RCC 7860 (cell line): ENCODE measurements at regions not wholly inside any gene's neighbourhood (a gene's known extent, or its start where the extent isn't known, plus 50 kb on each side); places are given as distances from the start of the nearest gene placed in this dataset.

Experiments
- DNase-seq: peaks from one replicate; pipeline ENCODE4 v3.0.0-alpha.2; 2015; ENCODE audit warnings: low spot score
- FAIRE-seq: peaks from 2 replicates; lab custom pipeline; 2012; peaks lifted over from hg19 to GRCh38; lab: Jason Lieb, UNC

DNA sequence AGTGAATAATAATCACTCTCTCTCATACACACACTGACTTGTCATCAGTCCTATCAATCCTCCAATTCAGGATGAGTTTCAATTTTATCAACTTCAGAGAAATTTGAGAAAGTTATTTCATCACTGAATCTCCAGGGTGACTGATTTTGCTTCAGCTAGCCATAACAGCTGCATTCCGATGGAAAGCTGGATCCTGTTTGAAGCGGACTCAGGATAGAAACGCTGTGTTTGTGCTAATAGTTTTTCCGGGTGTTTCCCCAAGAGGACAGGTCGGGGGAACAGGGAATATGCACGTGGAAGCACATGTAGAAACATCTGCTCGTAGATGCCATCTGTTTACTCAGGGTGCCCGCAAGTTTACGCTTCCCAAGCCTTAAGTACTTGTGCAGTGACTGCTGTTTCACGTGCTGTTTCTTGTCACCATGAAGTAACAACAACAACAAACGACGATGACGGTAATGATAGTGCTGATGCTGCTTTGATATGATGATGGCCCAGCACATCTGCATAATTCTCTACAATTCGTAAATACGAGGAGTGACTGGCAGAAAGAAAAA lies 263.7 kb upstream of the DAPK1 start:
- no peak for DNase-seq
- no peak for FAIRE-seq

DNA sequence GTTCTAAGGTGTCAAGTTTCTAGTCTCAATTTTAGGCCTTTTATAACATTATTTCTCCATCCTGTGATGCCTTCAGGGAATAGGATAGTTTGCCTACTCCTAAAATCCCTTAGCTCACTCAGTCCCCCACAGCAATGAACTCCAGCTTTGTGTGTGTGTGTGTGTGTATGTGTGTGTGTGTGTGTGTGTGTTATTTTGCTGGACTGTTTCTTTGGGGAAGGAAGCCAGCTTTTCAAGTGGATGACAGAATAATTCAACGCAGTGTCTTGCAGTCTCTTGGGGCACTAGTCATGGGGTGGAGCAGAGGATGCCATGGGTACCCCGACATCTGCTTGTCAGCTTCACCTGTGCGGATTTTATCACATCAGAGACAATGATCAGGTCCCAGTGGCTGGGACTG lies 262.8 kb upstream of the DAPK1 start:
- FAIRE-seq (no peak), DNase-seq (no peak)

DNA sequence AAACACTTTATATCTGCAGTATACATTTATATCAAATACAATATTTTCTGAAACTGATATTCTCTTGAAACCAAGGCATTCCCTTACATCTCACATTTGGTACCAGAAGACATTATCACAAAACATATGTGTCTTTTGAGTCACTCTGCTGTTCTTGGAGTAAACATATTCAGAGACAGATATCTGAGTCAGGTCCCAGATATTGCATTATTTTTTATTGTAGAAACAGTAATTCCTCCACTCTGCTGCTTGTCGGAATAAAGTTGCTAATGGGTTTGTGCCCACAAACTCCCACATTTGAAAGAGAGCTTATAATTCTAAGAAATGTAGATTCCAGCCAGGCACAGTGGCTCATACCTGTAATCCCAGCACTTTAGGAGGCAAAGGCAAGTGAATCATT lies 261.1 kb upstream of the DAPK1 start:
- no peak for FAIRE-seq
- DNase-seq: no peak

DNA sequence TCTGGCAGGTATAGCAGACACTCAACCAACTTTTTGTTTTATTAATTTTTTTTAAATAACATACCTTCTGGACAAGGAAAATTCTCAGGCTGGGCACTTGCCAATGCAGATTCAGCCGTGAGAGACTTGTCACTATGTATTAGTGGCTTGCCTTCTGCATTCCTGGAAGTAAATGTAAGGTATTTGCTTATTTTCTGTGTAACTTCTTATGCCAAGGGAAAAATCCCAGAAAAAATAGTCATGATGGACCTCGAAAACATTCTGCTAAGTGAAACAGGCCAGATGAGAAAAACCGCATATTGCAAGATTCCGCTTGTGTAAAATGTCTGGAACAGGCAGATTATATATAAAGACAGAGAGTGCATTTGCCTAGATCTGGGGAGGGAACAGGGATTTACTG lies 260.3 kb upstream of the DAPK1 start:
- DNase-seq (no peak), FAIRE-seq (no peak)

DNA sequence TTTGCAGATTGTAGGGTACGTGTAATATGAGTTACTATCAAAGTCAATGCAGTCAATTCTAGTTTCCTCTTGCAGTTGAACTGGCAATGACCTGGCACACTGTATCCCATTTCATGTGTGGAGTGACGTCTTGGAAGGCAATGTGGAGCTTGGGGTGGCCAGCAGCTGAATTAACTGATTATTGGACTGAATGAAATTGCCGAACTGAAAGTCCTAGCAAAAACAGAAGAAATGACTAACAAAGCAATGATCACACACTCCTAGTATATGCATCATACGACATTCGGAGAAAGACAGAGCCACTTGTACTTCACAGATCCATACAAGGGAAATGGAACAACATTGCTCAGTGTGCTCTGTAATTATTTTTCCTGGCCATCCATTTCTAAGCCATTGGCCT lies 259.1 kb upstream of the DAPK1 start:
- DNase-seq: no peak
- FAIRE-seq: no peak

DNA sequence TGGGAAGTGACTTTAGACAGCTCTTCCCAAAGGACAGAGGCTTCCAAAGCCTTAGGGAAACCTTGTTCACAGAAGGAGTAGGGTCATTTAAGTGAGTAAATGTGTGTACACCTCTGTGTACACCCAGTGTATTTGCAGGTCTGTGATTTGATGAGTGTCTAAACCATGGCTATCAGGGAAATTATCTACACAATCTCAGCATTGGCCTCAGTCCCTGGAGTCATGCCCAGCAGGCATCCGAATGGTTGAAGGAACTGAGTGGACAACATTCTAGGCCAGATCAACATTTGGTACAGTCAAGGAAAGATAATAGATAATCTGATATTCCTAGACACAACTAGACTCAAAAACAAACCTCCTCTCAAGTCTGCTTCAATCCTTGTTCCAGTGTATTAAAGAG lies 258.4 kb upstream of the DAPK1 start:
- FAIRE-seq (no peak), DNase-seq (no peak)

DNA sequence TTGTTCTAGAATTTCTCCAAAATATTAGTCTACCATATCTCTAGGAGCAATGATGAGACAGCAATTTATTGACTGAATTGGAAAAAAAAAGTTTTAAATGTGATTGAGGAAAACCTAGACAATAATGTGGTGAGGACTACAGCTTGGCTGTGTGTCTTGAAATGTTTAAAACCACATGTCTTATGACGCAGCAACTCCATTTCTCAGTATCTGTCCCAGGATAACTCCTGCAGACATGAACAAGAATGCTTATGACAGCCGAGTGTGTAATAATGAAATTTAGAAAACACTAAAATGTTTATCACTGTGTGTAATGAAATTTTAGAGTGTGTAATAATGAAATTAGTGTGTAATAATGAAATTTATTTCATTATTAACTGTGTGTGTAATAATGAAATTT lies 254.1 kb upstream of the DAPK1 start:
- DNase-seq (no peak), FAIRE-seq (peak; percentile 8)

DNA sequence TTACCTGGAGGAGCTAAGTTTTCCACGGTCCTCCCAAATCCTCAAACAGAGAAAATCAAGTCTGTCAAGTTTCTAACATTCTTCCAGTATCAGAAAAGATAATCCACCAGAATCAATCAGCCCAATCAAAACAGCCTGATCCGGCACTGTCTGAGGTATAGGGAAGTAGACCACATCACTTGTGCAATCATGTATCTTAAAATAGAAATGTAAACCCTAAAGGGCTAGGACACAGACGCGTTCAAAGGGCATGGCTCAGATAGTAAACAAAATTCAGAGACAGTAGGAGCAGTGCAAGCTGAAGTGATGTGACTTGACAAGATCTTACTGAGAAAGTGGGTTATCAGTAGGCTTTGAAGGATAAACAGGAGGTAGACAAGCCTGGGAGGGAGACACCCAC lies 252.4 kb upstream of the DAPK1 start:
- no peak for DNase-seq
- no peak for FAIRE-seq

DNA sequence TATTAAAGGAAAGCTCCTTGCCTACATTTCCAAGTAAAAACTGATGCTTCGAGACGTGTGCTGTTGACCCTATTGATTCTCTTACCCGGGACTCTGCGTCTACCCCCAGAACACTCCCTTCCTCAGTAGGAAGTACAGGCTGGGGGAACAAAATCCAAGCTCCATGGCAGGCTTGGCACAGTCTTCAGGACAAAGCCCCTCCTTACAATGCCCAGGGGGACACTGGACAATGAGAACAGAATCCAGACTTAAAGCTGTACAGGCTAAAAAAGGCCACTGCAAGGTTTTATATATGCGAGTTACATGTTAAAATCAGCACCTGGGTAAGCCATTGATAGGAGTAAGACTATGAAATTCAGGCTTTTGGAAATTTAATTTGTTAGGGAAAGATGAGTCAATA lies 250.6 kb upstream of the DAPK1 start:
- DNase-seq (no peak), FAIRE-seq (no peak)

DNA sequence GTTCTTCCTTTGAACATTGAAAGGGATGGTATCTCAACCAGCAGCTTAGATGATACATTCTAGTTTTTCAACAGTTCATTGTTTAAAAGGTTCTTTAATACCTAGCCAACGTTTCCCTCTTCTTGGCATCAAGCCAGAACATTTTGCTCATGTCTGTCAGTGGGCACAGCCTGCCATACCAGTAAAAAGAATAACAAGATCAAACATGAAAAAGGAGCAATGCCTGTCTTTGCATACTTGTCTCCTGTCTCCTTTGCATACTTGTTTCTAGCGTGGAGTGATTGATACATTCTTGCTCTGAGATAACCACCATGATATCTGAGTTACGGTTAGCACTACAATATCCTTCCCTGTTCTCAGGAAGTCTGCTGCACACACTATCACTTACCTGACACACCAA lies 248.6 kb upstream of the DAPK1 start:
- DNase-seq: no peak
- no peak for FAIRE-seq

DNA sequence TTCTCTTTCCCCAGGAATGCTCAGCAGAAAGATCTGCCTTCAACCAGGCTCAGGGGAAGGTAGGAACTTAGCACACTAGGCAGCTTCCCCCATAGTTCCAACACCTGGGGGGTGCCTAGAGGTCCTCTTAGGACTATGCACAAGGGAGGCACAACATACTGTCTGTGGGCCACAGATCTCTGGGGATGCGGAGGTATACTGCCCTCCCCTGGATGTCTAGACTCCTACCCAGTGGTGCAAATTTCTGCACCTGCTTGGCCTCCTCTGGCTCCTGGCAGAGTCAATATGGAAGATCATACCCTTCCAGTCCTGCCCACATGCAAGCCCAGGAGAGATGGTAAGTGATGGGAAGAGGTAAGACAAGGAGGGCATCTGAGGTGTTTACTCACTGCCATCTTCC lies 247.5 kb upstream of the DAPK1 start:
- DNase-seq (no peak), FAIRE-seq (no peak)

DNA sequence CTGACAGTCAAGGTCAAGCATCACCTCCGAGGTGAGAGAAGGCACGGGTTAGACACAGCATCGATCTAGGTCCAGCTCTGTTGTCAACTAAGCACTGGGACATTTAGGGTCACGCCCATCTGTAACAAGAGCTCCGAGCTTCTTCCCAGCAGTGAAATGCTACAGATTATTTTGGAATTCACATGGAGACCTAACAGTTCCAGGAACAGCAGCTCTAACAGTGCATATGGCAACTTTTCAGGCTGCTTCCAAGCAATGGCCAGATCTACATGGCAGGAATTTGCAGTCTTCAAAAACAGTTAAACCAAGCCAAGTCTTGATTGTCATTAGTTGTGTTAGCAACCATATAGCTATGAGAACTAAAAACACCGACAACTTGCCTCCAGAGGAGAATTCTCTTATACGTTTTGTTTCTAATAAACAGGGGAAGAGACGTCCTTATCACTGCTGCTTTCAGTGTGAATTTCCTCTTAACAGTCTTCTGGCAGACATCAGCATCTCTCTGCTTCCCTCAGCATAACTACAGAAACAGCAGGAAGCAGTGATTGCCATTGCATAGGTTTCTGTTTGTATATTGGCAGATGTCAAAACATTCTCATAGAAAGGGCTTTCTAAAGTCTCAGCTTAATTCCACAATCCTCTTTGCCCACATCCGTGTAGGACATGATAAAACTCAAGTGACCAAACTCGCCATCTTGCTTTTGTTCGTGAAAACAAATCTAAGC lies 242.1 kb upstream of the DAPK1 start:
- DNase-seq (no peak), FAIRE-seq (no peak)

DNA sequence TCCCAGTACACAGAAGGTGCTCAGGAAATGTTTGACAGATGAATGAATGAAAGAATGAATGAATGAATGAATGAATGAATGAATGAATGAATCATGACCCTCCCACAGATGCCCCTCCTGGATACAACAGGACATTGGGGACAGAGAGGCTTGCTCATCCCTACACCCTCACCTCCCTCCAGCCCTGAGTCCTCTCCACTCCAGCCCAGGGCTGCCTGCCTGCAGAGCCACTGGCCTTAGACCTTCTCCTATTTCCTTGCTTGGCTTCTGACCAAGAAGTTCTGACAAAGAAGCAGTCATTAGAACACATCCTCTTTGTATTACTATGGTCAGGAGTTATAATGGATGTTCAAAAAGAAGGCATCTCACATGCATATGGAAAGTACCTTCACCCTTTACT lies 240.7 kb upstream of the DAPK1 start:
- no peak for FAIRE-seq
- DNase-seq: no peak

DNA sequence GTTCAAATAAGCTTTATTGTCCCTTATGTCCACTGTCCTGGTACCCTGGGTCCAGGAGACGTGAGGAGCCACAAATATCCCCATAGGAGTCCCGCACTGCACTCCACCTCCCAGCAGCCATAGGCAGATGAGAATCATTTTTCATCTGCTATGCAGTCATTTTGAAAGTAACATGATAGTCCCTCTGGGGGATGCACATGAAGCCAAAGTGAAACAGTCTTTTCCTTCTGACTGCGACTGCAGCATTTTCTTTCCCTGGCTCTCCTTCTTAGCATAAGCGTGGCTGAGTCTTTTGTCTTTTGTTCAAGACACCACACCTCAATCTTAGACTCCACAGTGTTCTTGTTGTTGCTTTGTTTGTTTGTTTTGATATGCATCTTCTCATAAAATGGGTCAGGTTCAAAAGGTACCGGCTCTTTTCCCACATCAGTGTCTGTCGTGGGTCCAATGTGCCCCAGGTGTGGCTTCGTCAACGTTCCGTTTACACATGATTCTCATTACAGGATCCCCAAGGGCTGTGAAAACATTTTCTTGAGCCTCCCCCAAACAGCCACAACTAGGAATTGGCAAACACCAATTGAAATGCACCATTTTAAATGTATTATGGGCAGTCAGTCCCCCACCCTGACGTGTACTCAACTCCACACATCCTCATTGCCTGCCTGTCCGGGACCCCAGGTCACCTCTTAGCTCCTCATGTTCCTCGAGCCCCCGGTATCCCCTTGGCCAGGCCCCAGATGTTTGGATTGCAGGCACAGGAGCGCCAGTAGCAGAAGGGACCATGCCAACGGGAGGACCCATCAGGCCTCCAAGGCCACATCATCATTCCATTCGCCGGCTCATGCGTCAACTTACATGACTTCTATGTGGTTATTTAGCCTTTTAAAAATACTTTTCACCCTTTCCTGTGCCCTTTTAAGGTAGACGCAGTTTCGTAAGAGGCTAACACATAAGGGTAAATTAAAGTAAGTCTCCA lies 237.8 kb upstream of the DAPK1 start:
- FAIRE-seq (no peak), DNase-seq (no peak)

DNA sequence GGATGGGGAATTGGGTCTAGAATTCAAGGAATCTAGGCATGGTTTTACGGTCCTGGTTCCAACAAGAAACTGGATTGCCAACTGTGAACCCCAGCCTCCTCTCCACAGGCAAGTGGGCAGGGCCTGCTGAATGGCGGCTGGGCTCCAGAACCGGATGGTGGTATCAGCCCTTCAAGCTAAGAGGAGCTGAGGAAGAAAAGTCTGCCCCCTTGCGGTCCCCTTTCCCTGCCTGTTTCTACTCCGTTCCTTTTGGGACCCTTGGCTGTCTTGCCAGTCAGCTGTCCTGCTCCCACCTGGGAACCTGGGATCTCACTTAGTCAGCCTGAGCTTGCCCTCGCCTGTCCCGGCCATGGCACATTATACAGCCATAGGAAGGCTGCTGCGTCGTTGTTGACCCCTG lies 234.4 kb upstream of the DAPK1 start:
- no peak for FAIRE-seq
- DNase-seq: no peak

DNA sequence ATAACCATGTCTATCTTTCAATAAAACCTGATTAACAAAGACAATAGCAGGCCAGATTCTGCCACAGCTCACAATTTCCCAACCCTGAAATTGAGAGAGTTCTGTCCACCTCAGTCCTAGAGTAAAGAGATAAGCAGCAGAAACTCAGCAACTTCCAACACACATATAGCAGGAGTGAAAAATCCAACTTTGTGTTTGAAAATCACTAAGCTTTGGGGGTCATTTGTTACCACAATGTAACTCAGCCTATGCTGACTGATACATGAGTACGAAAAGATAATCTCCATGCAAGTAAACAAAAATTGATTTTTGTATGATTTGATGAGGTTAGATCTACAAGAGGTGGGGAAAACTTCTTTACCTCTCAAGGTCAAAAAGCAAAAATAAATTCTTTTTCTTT lies 231.0 kb upstream of the DAPK1 start:
- DNase-seq: no peak
- FAIRE-seq: no peak

DNA sequence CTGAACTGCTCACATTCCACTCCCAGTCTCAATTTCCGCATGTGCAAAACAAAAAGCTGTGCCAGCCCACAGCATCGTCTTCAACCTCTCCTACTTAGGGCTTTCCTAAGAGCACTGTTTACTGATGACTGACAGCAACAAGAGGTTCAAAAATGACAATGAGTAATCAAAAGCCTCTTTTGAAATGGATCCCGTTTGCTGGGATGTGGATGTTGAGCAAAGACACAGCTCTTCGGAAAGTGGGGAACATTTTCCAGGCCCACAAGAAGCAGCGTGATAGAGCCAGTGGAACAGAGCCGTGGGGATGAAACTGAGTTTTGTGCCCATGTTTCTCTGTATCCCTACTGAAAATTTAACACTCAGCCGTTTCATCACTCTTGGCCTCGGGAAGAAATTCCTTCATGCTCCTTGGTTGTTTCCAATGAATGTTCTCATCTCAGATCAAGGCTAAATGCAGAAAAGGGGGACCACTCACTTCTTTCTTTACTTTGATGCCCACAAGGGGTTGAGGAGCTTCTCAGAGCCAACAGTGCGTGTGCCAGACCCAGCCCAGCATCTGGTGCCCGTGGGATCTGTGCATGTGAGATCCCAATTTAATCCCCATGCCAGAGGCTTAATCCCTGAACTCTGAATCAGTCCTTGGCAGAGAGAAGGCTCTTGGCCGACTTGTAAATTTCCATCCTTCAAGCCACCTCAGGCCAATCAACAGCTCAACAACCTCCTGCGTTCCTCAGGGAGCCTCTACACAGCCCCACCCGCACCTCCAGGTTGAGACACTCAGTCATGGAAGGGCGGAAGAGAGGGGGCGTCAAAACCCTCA lies 230.2 kb upstream of the DAPK1 start:
- no peak for DNase-seq
- FAIRE-seq: no peak

DNA sequence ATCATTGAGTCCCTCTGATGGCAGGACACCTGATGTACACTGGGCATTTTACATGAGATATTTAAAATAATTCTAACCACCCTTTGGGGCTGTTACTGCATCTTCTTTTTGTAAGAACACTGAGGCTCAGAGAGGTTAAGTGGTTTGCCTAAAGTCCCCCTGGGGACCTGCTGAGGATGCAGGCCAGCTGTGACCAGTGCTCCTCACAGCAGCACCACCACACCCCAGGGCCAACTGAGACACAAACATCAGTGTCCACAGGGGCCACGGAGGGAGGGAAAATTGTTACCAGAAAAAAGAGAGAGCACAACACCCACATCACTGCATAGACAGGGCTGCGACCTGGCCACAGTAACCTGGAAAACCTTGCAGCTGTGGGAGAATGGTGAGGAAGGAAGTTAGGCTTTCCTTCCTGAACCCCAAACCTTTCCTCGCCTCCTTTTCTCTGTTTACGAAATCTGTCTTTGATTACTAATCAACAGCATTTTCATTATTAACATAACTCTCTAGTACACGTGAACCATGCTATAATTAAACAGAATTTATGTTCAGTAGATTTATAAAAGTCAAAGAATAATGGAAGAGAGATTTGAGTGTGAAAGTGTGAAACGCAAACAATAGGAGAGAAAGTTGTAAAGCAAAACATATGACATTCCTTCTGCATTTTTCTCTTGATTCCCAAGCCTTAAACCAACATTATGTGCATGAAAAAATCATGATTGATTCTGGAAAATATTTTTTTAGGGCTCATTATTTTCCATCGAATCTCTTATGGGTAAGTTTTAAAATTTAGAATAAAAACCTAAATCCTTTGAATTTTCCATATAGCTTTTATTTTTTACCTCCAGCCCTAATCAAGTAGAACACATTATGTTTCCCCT lies 228.1 kb upstream of the DAPK1 start:
- FAIRE-seq (no peak), DNase-seq (no peak)

DNA sequence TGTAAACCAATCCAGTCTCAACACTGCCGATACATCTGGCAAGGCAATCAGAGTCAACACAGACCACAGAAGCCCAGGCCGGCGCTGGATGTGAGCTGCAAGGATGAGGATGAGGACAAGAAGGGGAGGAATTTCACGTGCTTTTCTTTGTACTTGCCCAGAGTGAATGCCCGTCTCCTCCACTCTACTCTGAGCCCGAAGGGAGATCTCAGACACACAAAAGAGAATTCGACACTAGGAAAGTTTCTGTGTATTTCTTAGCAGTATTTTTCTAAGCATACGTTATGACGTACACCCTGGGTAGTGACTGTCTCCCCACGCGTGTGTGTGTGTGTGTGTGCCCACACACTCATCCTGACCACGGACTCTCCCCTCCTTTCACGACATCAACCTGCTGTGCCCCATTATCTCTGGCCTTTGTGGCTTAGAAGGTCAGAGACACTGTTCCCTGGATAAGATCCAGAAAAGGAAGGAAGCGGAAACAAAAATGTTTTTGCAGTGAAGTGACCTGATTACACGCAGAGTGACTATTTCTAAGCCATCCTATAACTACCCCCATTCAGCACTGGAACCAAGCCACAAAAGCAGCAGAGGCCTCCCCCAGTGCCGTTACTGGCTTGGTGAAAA lies 227.3 kb upstream of the DAPK1 start:
- DNase-seq (peak; percentile 83), FAIRE-seq (peak; percentile 86)

DNA sequence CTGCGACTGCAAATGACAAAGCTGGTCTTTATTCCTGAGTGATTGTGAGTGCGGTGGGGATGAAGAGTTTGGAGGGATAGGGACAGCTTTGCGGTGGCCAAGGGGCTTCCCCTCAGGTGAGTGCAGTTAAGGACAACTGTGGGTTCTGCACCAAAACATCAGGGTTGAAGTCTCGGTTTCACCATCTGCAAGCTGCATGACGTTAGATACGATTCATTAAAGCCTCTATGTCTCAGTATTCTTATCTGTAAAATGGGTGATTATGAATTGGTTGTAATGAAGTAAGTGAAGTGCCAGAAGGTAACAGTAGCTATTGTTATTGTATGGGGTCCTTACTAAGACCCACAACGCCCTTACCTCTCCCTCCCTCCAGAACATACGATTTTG lies 226.8 kb upstream of the DAPK1 start:
- FAIRE-seq (no peak), DNase-seq (no peak)
